Cardiac fibroblast (primary cell): ENCODE measurements at regions not wholly inside any gene's neighbourhood (a gene's known extent, or its start where the extent isn't known, plus 50 kb on each side); places are given as distances from the start of the nearest gene placed in this dataset.

Experiments
- DNase-seq, 2 donors: peaks; one replicate each; pipeline versions ENCODE4 v3.0.0 to v3.0.0-alpha.2; 2010; ENCODE audit warnings: low read depth in 2 of 2
- H3K4me3 ChIP-seq, 2 donors: replicated peaks in 1 of 2; 1 replicate in 1 of 2; 2 replicates in 1 of 2; pipeline ENCODE4 v1.5.1; 2011; ENCODE audit warnings: low read depth in 2 of 2, low read length in 2 of 2, mild to moderate bottlenecking in 2 of 2, moderate library complexity in 1 of 2
- TF ChIP-seq, protein P1 (sequence below): IDR thresholded peaks from one replicate; pipeline ENCODE4 v1.5.1; 2011; ENCODE audit warnings: low read depth, mild to moderate bottlenecking, low read length, inconsistent platforms

DNA sequence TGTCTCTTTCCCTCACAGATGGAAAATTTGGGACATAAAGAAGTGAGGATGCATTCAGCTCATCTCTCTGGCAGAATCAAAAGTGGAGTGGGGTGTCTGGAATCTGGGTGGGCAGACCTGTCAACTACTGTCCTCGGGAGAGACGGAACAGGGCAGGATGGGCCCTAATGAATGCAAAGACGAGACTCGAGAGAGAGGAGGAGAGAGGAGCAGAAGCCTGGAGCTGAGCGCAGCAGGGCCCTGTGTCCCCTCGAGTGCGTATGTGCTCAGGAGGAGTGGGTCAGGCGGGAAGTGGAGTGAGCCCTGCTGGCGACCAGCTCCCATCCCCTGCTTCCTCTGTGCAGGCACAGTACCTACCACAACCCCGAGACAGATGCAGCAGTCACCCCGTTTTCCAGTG, 78.9 kb downstream of the TEX29 start:
- H3K4me3 ChIP-seq, result no peak overlapping the region
- no peak for DNase-seq
- TF ChIP-seq, protein P1, sequence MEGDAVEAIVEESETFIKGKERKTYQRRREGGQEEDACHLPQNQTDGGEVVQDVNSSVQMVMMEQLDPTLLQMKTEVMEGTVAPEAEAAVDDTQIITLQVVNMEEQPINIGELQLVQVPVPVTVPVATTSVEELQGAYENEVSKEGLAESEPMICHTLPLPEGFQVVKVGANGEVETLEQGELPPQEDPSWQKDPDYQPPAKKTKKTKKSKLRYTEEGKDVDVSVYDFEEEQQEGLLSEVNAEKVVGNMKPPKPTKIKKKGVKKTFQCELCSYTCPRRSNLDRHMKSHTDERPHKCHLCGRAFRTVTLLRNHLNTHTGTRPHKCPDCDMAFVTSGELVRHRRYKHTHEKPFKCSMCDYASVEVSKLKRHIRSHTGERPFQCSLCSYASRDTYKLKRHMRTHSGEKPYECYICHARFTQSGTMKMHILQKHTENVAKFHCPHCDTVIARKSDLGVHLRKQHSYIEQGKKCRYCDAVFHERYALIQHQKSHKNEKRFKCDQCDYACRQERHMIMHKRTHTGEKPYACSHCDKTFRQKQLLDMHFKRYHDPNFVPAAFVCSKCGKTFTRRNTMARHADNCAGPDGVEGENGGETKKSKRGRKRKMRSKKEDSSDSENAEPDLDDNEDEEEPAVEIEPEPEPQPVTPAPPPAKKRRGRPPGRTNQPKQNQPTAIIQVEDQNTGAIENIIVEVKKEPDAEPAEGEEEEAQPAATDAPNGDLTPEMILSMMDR, result no peak

DNA sequence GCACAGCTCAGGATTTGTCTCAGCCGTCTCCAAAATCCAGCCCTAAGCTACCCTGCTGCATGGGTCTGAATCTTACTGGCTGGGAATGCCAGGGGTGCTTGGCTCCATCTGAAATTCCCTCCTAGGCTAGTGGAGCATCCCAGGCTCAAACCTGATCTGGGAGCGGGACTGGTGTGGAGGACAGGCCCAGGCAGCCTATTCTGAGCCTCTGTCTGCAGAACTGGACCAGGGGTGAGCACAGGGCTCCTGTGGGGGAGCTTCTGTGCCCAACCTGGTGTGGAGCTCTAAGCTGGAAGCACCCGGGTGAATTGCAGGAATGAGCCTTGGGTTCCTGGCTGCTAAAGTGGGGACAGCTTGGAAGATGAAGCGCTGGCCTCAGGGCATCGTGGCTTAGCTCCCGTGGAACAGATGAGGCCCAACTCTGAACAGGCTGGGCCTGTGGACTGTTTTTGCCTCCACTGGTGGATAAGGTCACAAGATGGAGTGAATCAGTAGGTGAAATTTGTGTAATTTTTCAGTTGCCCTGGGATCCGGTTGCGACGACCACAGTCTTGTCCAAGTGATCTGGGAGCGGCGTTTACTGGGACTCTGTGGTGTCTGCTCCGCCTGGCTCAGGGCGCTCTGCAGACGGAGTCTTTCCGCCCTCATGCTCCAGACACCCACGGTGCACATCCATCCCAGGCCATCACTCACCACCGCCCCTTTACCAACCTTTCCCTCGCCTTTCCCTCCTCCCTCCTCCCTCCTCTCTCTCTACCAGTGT, 79.5 kb downstream of the TEX29 start:
- H3K4me3 ChIP-seq, result no peak overlapping the region
- no peak for DNase-seq
- TF ChIP-seq, protein P1, result no peak

DNA sequence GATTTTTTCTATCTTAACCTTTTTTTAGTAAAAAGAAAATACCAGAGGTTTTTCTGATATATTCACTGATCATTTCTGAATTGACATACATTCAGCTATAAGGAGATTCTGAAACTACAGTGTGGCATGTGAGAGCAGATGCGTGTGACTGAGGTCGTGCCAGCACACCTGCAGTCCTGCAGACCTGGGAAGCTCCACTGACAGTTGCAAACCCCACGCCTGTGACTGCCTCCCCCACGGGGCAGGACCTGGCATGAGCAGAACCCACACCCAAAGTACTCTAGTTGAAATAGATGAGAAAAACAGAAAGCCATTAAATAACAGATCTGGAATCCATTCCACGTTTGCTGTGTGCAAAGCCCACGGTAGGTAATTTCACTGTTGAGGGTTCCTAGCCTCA, 80.7 kb downstream of the TEX29 start:
- H3K4me3 ChIP-seq, result no peak overlapping the region
- no peak for DNase-seq
- TF ChIP-seq, protein P1, result no peak

DNA sequence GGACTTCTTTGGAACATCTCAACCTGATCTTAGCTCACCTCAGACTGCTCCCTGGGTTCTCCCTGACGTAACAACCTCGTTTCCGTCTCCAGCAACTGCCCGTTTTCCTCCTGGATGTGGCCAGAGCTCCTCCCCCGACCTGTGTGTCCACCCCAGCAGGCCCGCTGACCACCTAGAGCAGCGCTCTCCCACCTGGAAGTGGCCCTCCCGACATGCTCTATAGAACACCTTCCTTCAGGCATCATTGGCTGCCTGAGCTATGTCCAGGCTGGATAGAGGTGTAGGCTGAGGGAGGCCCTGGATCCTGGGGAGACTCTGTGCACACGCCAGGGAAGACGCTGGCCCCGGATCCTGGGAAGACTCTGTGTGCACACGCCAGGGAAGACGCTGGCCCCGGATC, 81.3 kb downstream of the TEX29 start:
- DNase-seq, result no peak
- TF ChIP-seq, protein P1, result no peak
- H3K4me3 ChIP-seq, result no peak overlapping the region

GRCh38 chr13:111402441-111402840, 82.0 kb downstream of the TEX29 start:
- DNase-seq, result no peak
- no peak overlapping the region for H3K4me3 ChIP-seq
- TF ChIP-seq, protein P1, result no peak

- DNase-seq, result no peak
- H3K4me3 ChIP-seq, result no peak overlapping the region
- TF ChIP-seq, protein P1, result no peak
Observed at GRCh38 chr13:111403266-111403665, 82.8 kb downstream of the TEX29 start.

GRCh38 chr13:111404746-111405145, 84.3 kb downstream of the TEX29 start:
- TF ChIP-seq, protein P1, result no peak
- no peak for DNase-seq
- no peak overlapping the region for H3K4me3 ChIP-seq
